ENCODE measurements at regions not wholly inside any gene's neighbourhood (a gene's known extent, or its start where the extent isn't known, plus 50 kb on each side); places are given as distances from the start of the nearest gene placed in this dataset.

DNA sequence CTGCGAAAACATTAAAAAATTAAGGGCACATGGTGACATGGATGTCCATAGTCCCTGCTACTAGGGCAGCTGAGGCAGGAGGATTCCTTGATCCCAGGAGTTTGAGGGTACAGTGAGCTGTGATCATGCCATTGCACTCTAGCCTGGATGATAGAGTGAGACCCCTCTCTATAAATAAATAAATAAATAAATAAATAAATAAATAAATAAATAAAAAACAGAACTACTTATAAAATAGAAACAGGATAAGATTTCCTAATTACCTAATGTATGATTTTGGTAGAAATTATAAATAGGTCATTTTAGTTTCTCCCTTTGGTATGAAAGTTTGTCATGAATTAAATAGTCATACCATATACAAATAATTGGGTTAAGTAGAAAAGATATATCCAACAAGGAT lies 916.2 kb downstream of the GRIK2 start:
- DNase-seq = no peak

DNA sequence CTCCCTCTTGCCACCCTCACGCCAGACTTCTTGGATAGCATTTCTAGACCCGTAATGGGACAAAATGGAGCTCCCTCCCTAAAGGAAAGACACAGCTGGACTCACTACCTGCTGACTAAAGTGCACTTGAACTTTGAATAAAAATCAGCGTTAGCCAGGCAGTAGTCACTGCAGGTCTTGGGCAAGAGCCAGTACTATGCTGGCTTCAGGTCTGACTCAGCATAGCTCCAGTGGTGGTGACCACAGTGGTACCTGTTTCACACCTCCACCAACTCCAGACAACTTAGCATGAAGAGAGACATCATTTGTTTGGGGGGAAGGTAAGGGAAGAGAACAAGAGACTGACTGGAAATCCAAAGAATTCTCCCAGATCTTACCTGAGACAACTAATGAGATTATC lies 906.8 kb downstream of the GRIK2 start:
- DNase-seq = no peak

GRCh38 chr6:102298051-102298450 lies 904.5 kb downstream of the GRIK2 start:
- no peak for DNase-seq

All from activated CD4-positive, CD25-positive, alpha-beta regulatory T cell (primary cell).